OCI-LY3 (cell line): ENCODE measurements at regions not wholly inside any gene's neighbourhood (a gene's known extent, or its start where the extent isn't known, plus 50 kb on each side); places are given as distances from the start of the nearest gene placed in this dataset.

Experiments
- H2AFZ ChIP-seq: fragments of 200-600, 300-600 bp; shearing (Covaris generic); 2 replicates; pipeline ENCODE4 v1.6.0; 2014; ENCODE audit warnings: antibody characterized with exemption, low read depth, low read length
- H3K27ac ChIP-seq: fragments of 200-600, 300-600 bp; sonication (generic); 2 replicates; pipeline ENCODE4 v1.5.1; 2014; ENCODE audit warnings: mild to moderate bottlenecking, low read length, moderate library complexity, mixed read lengths
- H3K27me3 ChIP-seq: fragments of 200-600, 300-600 bp; sonication (generic); 2 replicates; pipeline ENCODE4 v1.6.1; 2014; ENCODE audit warnings: low read depth, low read length, mixed read lengths
- H3K36me3 ChIP-seq: fragments of 200-600, 300-600 bp; sonication (generic); replicated peaks from 2 replicates; pipeline ENCODE3; 2014; ENCODE audit warnings: low read depth, low read length, mixed read lengths
- H3K4me1 ChIP-seq: fragments of 300-600, 200-600 bp; sonication (generic); 2 replicates; pipeline ENCODE4 v1.6.1; 2014; ENCODE audit warnings: low read length, mixed read lengths
- H3K4me2 ChIP-seq: fragments of 200-600, 300-600 bp; sonication (generic); 2 replicates; pipeline ENCODE4 v1.6.1; 2014; ENCODE audit warnings: low read length, mixed read lengths
- H3K4me3 ChIP-seq: fragments of 300-600, 200-600 bp; sonication (generic); 2 replicates; pipeline ENCODE4 v1.5.1; 2014; ENCODE audit warnings: antibody characterized with exemption, mild to moderate bottlenecking, low read length, moderate library complexity
- H3K79me2 ChIP-seq: fragments of 300-600, 200-600 bp; shearing (Covaris generic); 2 replicates; pipeline ENCODE4 v1.6.1; 2014; ENCODE audit warnings: mild to moderate bottlenecking, low read length, mixed read lengths
- H3K9ac ChIP-seq: fragments of 300-600, 200-600 bp; shearing (Covaris generic); 2 replicates; pipeline ENCODE4 v1.6.0; 2014; ENCODE audit warnings: mild to moderate bottlenecking, low read length, moderate library complexity
- H3K9me3 ChIP-seq: fragments of 200-600, 300-600 bp; shearing (Covaris generic); 2 replicates; pipeline ENCODE4 v1.6.1; 2014; ENCODE audit warnings: low read length, mixed read lengths; ENCODE audit not compliant: insufficient read depth
- H4K20me1 ChIP-seq: fragments of 200-600, 300-600 bp; sonication (generic); 2 replicates; pipeline ENCODE4 v1.6.1; 2016; ENCODE audit warnings: low read length, mixed read lengths; ENCODE audit not compliant: insufficient read depth
- EZH2phosphoT487 ChIP-seq: fragments of 200-600 bp; shearing (Covaris generic); IDR thresholded peaks from 2 replicates; pipeline ENCODE4 v1.6.1; 2018; ENCODE audit warnings: antibody characterized with exemption, mixed run types, low read depth
- TF ChIP-seq, protein P1 (sequence below): fragments of 200-600, 300-600 bp; sonication (generic); IDR thresholded peaks from 2 replicates; pipeline ENCODE4 v1.5.1; 2014; ENCODE audit warnings: antibody characterized with exemption, low read length, low read depth

DNA sequence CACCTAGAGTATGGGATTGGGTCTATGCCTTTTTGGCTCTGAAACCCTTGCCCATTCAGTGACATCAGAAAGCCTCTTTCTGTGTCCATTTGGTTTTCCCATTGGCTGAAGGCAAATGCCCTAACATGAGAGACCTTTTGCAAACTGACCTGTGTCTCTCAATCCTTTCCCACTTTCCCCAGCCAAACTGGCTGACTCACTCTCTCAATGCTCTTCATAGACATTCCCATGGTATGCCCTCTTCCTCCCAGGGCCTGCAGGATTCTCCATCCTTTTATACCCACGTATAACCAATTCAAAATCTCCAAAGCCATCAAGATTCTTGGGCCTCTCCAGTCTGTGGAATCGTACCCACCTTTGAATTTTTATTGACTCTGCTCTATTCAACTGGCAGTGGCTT is 563.3 kb downstream of the GATA3 start:
- Histone ChIP-seq H3K9ac (no peak overlapping the region), H3K4me1 (no peaks in the 10 kb centered on the region), H3K27ac (no peak overlapping the region), H3K79me2 (no peaks in the 10 kb centered on the region), H4K20me1 (no peaks in the 10 kb centered on the region), H3K4me3 (no peak overlapping the region), H3K4me2 (no peak overlapping the region), H3K27me3 (no peaks in the 10 kb centered on the region), H3K36me3 (no peaks in the 10 kb centered on the region), H2AFZ (no peak overlapping the region), H3K9me3 (no peaks in the 10 kb centered on the region)
- TF ChIP-seq, protein P1, sequence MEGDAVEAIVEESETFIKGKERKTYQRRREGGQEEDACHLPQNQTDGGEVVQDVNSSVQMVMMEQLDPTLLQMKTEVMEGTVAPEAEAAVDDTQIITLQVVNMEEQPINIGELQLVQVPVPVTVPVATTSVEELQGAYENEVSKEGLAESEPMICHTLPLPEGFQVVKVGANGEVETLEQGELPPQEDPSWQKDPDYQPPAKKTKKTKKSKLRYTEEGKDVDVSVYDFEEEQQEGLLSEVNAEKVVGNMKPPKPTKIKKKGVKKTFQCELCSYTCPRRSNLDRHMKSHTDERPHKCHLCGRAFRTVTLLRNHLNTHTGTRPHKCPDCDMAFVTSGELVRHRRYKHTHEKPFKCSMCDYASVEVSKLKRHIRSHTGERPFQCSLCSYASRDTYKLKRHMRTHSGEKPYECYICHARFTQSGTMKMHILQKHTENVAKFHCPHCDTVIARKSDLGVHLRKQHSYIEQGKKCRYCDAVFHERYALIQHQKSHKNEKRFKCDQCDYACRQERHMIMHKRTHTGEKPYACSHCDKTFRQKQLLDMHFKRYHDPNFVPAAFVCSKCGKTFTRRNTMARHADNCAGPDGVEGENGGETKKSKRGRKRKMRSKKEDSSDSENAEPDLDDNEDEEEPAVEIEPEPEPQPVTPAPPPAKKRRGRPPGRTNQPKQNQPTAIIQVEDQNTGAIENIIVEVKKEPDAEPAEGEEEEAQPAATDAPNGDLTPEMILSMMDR: no peak
- no peak for TF ChIP-seq EZH2phosphoT487

DNA sequence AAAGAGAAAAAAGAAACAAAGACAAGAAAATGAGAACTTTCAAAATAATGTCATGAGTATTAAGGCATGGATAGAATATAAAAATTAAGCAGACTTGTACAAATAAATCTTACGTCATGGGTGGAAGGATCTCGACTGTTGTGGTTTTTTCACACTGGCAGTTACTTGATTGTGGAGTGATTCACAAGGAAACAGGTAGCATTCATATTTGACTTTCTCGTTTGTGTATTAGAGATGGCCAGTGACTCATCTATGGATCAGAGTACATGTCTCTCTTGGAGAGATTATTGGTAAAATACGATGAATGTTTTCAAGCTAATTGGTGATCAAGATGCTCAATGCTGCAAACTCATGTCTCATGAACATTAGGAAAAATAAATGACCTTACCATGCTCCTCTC is 564.3 kb downstream of the GATA3 start:
- Histone ChIP-seq H3K4me1 (no peaks in the 10 kb centered on the region), H2AFZ (no peak overlapping the region), H3K79me2 (no peaks in the 10 kb centered on the region), H3K27me3 (no peaks in the 10 kb centered on the region), H3K27ac (no peak overlapping the region), H3K9me3 (no peaks in the 10 kb centered on the region), H4K20me1 (no peaks in the 10 kb centered on the region), H3K4me2 (no peak overlapping the region), H3K36me3 (no peaks in the 10 kb centered on the region), H3K9ac (no peak overlapping the region), H3K4me3 (no peak overlapping the region)
- TF ChIP-seq EZH2phosphoT487: no peak
- TF ChIP-seq, protein P1: no peak

GRCh38 chr10:8628351-8628750 is 573.9 kb downstream of the GATA3 start:
- Histone ChIP-seq H3K27ac (no peak overlapping the region), H3K36me3 (no peaks in the 10 kb centered on the region), H4K20me1 (no peaks in the 10 kb centered on the region), H3K9me3 (no peaks in the 10 kb centered on the region), H2AFZ (no peak overlapping the region), H3K79me2 (no peaks in the 10 kb centered on the region), H3K9ac (no peak overlapping the region), H3K4me1 (no peaks in the 10 kb centered on the region), H3K4me2 (no peak overlapping the region), H3K4me3 (no peak overlapping the region), H3K27me3 (no peaks in the 10 kb centered on the region)
- no peak for TF ChIP-seq EZH2phosphoT487
- TF ChIP-seq, protein P1: no peak

GRCh38 chr10:8633909-8634308 is 579.4 kb downstream of the GATA3 start:
- Histone ChIP-seq H2AFZ (no peak overlapping the region), H3K27ac (no peak overlapping the region), H3K9me3 (no peaks in the 10 kb centered on the region), H3K4me3 (no peak overlapping the region), H3K27me3 (no peaks in the 10 kb centered on the region), H3K79me2 (no peaks in the 10 kb centered on the region), H3K9ac (no peak overlapping the region), H4K20me1 (no peaks in the 10 kb centered on the region), H3K4me2 (no peak overlapping the region), H3K4me1 (no peaks in the 10 kb centered on the region), H3K36me3 (no peaks in the 10 kb centered on the region)
- TF ChIP-seq EZH2phosphoT487: no peak
- TF ChIP-seq, protein P1: no peak
